Transverse colon (tissue), 4 donors: ENCODE measurements at regions not wholly inside any gene's neighbourhood (a gene's known extent, or its start where the extent isn't known, plus 50 kb on each side); places are given as distances from the start of the nearest gene placed in this dataset.

ENCODE experiments used
- DNase-seq: peaks from one replicate; pipeline ENCODE4 v3.0.0-alpha.2; 2019
- H3K27ac ChIP-seq, 4 donors: fragments of 200-600 bp; sonication (generic); 2 replicates each; pipeline ENCODE4 v1.5.1; 2016 to 2018; ENCODE audit warnings: inconsistent platforms in 4 of 4
- H3K27me3 ChIP-seq: fragments of 200-600 bp; sonication (generic); 2 replicates; pipeline ENCODE4 v1.5.1; 2017; ENCODE audit warnings: inconsistent platforms
- H3K36me3 ChIP-seq, 4 donors: fragments of 200-600 bp; sonication (generic); 2 replicates each; pipeline ENCODE4 v1.5.1; 2017 to 2019; ENCODE audit warnings: inconsistent platforms in 4 of 4
- H3K4me1 ChIP-seq, 4 donors: fragments of 200-600 bp; sonication (generic); 2 replicates each; pipeline ENCODE4 v1.5.1; 2017 to 2020; ENCODE audit warnings: inconsistent platforms in 4 of 4
- H3K4me3 ChIP-seq, 4 donors: fragments of 200-600 bp; sonication (generic); 1 replicate in 1 of 4; 2 replicates in 3 of 4; pipeline versions ENCODE4 v1.5.1 to v1.6.1; 2017 to 2019; ENCODE audit warnings: inconsistent platforms in 4 of 4
- H3K9me3 ChIP-seq, 2 donors: fragments of 200-600 bp; sonication (generic); 2 replicates each; pipeline ENCODE4 v1.5.1; 2017 to 2019; ENCODE audit warnings: inconsistent platforms in 2 of 2
- EP300 ChIP-seq: sonication (generic); formaldehyde crosslinking; IDR thresholded peaks from one replicate; pipeline ENCODE4 v1.6.1; 2017; ENCODE audit warnings: antibody characterized with exemption, low read depth
- POLR2A ChIP-seq: fragments of 450-650 bp; IDR thresholded peaks from one replicate; pipeline ENCODE4 v1.6.1; 2016; ENCODE audit warnings: antibody characterized with exemption, mild to moderate bottlenecking, moderate library complexity
- POLR2AphosphoS5 ChIP-seq, 3 donors: sonication (generic); formaldehyde crosslinking; IDR thresholded peaks; one replicate each; pipeline ENCODE4 v1.6.1; 2016; ENCODE audit warnings: antibody characterized with exemption in 3 of 3
- WGBS, 2 donors: methylation state at CpG; one replicate each; pipeline ENCODE4 v1.1.5; 2018; ENCODE audit warnings: low coverage in 1 of 2; 5-methylcytosine and 5-hydroxymethylcytosine counted together
- in situ Hi-C, 4 donors: fragments of 200-750 bp; cut with MboI; loops; one replicate each; pipeline versions ENCODE4 v1.15.0 to v1.15.1; 2017; ENCODE audit warnings: low sequenced_read_pairs in 3 of 4, low pct_ligation_motif_present in 1 of 4, low pct_unique_long_range_greater_than_20kb in 1 of 4
- intact Hi-C: fragments of 100-400 bp; cut with DNase I; formaldehyde crosslinking; loops from one replicate; pipeline ENCODE4 v1.15.1; 2023; ENCODE audit warnings: low total_unique reads
- TF ChIP-seq, protein P1 (sequence below), 5 experiments: fragments of 200-600 bp in 3 of 5; fragments of 450-650 bp in 2 of 5; sonication (generic) in 3 of 5; IDR thresholded peaks; 1 replicate in 2 of 5; 2 replicates in 3 of 5; pipeline ENCODE4 v1.5.1; 2016 to 2017; ENCODE audit warnings: antibody characterized with exemption in 5 of 5, inconsistent platforms in 3 of 5, mild to moderate bottlenecking in 2 of 5, moderate library complexity in 1 of 5

DNA sequence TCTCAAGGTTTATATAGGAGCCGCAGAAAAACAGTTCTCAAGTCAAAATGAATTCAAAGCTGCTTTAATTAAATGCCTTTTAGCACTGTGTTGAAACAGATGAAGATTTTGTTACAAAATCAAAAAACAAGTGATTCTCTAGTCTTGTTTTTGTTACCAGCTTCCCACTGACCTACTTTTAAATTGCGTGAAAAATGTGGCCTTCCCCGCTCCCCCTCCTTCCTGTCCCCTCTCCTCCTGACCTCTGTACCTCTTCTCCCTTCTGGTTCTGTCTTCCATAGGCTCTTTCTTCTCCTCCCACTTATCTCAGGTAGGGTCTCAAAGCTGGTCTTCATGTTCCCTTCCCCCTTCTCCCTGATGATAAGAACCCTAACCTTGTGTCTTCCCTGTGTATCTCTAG is 90.0 kb upstream of the MDM1 start:
- 78% methylated on average over 3 of the region's 3 CpGs; no CpG with 5 or more reads in 1 of the 2 donors for WGBS, 2 donors
- H3K4me3 ChIP-seq, result no peak overlapping the region
- no peaks in the 10 kb centered on the region for H3K36me3 ChIP-seq
- intact Hi-C loops (no loop called here), in situ Hi-C loops (no loop called here)
- H3K4me1 ChIP-seq, result peaks cover 12 to 19% (median 16%) of the 10 kb centered on the region in 4 donors
- TF ChIP-seq EP300 (no peak), POLR2A (no peak), POLR2AphosphoS5 (IDR thresholded peaks at IDR 0.05) (no peak)
- TF ChIP-seq, protein P1, sequence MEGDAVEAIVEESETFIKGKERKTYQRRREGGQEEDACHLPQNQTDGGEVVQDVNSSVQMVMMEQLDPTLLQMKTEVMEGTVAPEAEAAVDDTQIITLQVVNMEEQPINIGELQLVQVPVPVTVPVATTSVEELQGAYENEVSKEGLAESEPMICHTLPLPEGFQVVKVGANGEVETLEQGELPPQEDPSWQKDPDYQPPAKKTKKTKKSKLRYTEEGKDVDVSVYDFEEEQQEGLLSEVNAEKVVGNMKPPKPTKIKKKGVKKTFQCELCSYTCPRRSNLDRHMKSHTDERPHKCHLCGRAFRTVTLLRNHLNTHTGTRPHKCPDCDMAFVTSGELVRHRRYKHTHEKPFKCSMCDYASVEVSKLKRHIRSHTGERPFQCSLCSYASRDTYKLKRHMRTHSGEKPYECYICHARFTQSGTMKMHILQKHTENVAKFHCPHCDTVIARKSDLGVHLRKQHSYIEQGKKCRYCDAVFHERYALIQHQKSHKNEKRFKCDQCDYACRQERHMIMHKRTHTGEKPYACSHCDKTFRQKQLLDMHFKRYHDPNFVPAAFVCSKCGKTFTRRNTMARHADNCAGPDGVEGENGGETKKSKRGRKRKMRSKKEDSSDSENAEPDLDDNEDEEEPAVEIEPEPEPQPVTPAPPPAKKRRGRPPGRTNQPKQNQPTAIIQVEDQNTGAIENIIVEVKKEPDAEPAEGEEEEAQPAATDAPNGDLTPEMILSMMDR (IDR thresholded peaks at IDR 0.05), result no peak
- no peak overlapping the region for H3K27ac ChIP-seq
- H3K9me3 ChIP-seq, result no peaks in the 10 kb centered on the region
- no peak for DNase-seq
- no peaks in the 10 kb centered on the region for H3K27me3 ChIP-seq

- TF ChIP-seq EP300 (no peak), POLR2A (no peak), POLR2AphosphoS5 (IDR thresholded peaks at IDR 0.05) (no peak)
- TF ChIP-seq, protein P1 (IDR thresholded peaks at IDR 0.05), result no peak
- 74 to 80% methylated on average over 5 to 7 of the region's 7 CpGs for WGBS, 2 donors
Observed at GRCh38 chr12:68422956-68423574, 90.9 kb upstream of the MDM1 start.

GRCh38 chr12:68425998-68426397 is 93.8 kb upstream of the MDM1 start:
- TF ChIP-seq POLR2A (no peak), EP300 (no peak), POLR2AphosphoS5 (IDR thresholded peaks at IDR 0.05) (no peak)
- TF ChIP-seq, protein P1 (IDR thresholded peaks at IDR 0.05), result no peak
- no peaks in the 10 kb centered on the region for H3K27me3 ChIP-seq
- no peak for DNase-seq
- intact Hi-C loops, result no loop called here
- peaks cover 2 to 24% (median 14%) of the 10 kb centered on the region in 4 donors for H3K4me1 ChIP-seq
- in situ Hi-C loops, result no loop called here
- H3K4me3 ChIP-seq, result no peak overlapping the region
- H3K9me3 ChIP-seq, result no peaks in the 10 kb centered on the region
- no peaks in the 10 kb centered on the region for H3K36me3 ChIP-seq
- 87 to 100% methylated on average over 1 to 2 of the region's 2 CpGs for WGBS, 2 donors
- peak overlapping the region in 1 of 4 donors; percentile 16 for H3K27ac ChIP-seq

More at GRCh38 chr12:68422956-68423574, 90.9 kb upstream of the MDM1 start:
- Histone ChIP-seq H3K27me3 (no peaks in the 10 kb centered on the region), H3K9me3 (no peaks in the 10 kb centered on the region), H3K27ac (no peak overlapping the region), H3K4me3 (no peak overlapping the region), H3K4me1 (peaks cover 12 to 19% (median 17%) of the 10 kb centered on the region in 4 donors), H3K36me3 (no peaks in the 10 kb centered on the region)
- in situ Hi-C loops, result no loop called here
- no peak for DNase-seq
- intact Hi-C loops, result no loop called here

DNA sequence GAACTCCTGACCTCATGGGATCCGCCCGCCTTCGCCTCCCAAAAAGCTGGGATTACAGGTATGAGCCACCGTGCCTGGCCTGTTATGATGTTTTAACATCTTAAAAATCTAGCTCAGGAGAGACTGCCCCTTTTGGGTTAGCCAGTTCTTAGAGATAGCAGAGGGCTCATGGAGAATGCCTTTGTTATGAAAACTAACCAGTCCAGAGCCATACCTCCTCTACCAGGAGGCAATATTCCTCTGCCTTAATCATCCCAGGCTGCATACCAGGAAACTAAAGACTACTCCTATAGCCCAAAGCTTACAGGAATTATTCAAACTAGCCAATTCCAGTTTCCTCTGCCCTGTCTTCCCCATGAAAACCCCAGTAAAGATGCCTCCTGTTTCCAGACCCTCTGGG is 96.0 kb upstream of the MDM1 start:
- H3K27me3 ChIP-seq, result no peaks in the 10 kb centered on the region
- no peak for DNase-seq
- TF ChIP-seq POLR2AphosphoS5 (IDR thresholded peaks at IDR 0.05) (no peak), POLR2A (no peak), EP300 (no peak)
- TF ChIP-seq, protein P1 (IDR thresholded peaks at IDR 0.05), result no peak
- H3K9me3 ChIP-seq, result no peaks in the 10 kb centered on the region
- WGBS, 2 donors, result 95% methylated on average over 4 of the region's 4 CpGs; no CpG with 5 or more reads in 1 of the 2 donors
- intact Hi-C loops (no loop called here), in situ Hi-C loops (no loop called here)
- no peak overlapping the region for H3K4me3 ChIP-seq
- H3K4me1 ChIP-seq, result peaks cover 0 to 35% (median 17%) of the 10 kb centered on the region in 4 donors
- no peaks in the 10 kb centered on the region for H3K36me3 ChIP-seq
- no peak overlapping the region for H3K27ac ChIP-seq
